GM12878 (cell line): ENCODE measurements at regions not wholly inside any gene's neighbourhood (a gene's known extent, or its start where the extent isn't known, plus 50 kb on each side); places are given as distances from the start of the nearest gene placed in this dataset.

Experiments used
- ATF3 ChIP-seq: IDR thresholded peaks from 2 replicates; pipeline ENCODE4 v1.6.1; 2011; ENCODE audit warnings: low read depth, mild to moderate bottlenecking, low read length, moderate library complexity, borderline replicate concordance; ENCODE audit errors: extremely low read depth
- CHD4 ChIP-seq: fragments of 200-600 bp; sonication (generic); IDR thresholded peaks from 2 replicates; pipeline ENCODE4 v1.6.1; 2016; ENCODE audit warnings: mild to moderate bottlenecking
- CTCF ChIP-seq, 3 experiments: IDR thresholded peaks in 2 of 3; conservative IDR thresholded peaks in 1 of 3; 2 replicates each; pipeline ENCODE4 v1.5.1; 2011; ENCODE audit warnings: low read depth in 3 of 3, low read length in 3 of 3, mild to moderate bottlenecking in 3 of 3, control low read depth in 2 of 3, moderate library complexity in 2 of 3, inconsistent platforms in 1 of 3, mixed read lengths in 1 of 3; ENCODE audit not compliant: control insufficient read depth in 2 of 3, insufficient read depth in 1 of 3; ENCODE audit errors: extremely low read depth in 1 of 3
- EP300 ChIP-seq, 2 experiments: fragments of 150-350 bp in 1 of 2; IDR thresholded peaks; 2 replicates each; pipeline ENCODE4 v1.6.1; 2011 to 2012; ENCODE audit warnings: low read depth in 2 of 2, low read length in 2 of 2, borderline replicate concordance in 1 of 2, improper control_type of control experiment in 1 of 2, inconsistent platforms in 1 of 2; ENCODE audit not compliant: control insufficient read depth in 1 of 2
- JUND ChIP-seq: IDR thresholded peaks from 2 replicates; pipeline ENCODE4 v1.6.1; 2012; ENCODE audit warnings: low read depth, mild to moderate bottlenecking, low read length, improper control_type of control experiment, moderate library complexity
- MTA3 ChIP-seq: IDR thresholded peaks from 2 replicates; pipeline ENCODE4 v1.6.1; 2012; ENCODE audit warnings: low read length, inconsistent platforms, borderline replicate concordance
- NRF1 ChIP-seq: conservative IDR thresholded peaks from 2 replicates; pipeline ENCODE4 v1.6.1; 2011; ENCODE audit warnings: mild to moderate bottlenecking, low read depth, low read length, improper control_type of control experiment
- POLR2AphosphoS5 ChIP-seq: IDR thresholded peaks from 2 replicates; pipeline ENCODE4 v1.6.1; 2011; ENCODE audit warnings: mild to moderate bottlenecking, low read length, inconsistent platforms
- SMC3 ChIP-seq: IDR thresholded peaks from 2 replicates; pipeline ENCODE4 v1.6.1; 2011; ENCODE audit warnings: low read length, improper control_type of control experiment, borderline replicate concordance
- TAF1 ChIP-seq: IDR thresholded peaks from 2 replicates; pipeline ENCODE4 v1.6.1; 2011; ENCODE audit warnings: mild to moderate bottlenecking, low read depth, low read length, borderline replicate concordance
- ZSCAN29 ChIP-seq: fragments of 450-650 bp; IDR thresholded peaks from 2 replicates; pipeline ENCODE4 v1.6.1; 2017; ENCODE audit warnings: mild to moderate bottlenecking, moderate library complexity

- no peak for TF ChIP-seq SMC3
- TF ChIP-seq TAF1 = no peak
- TF ChIP-seq MTA3 = no peak
- TF ChIP-seq CHD4 = no peak
- no peak for TF ChIP-seq NRF1
- no peak for TF ChIP-seq ZSCAN29
- TF ChIP-seq POLR2AphosphoS5 = no peak
- no peak for TF ChIP-seq ATF3
- no peak for TF ChIP-seq EP300 (IDR thresholded peaks at IDR 0.05; ENCODE audit: borderline replicate concordance in 1 of 2, control insufficient read depth in 1 of 2, low read depth in 2 of 2, low read length in 2 of 2)
- TF ChIP-seq JUND = no peak
- no peak for TF ChIP-seq CTCF (IDR thresholded peaks at IDR 0.05 in 2 of 3, conservative IDR thresholded peaks at IDR 0.05 in 1 of 3; ENCODE audit: control insufficient read depth in 2 of 3, extremely low read depth in 1 of 3, insufficient read depth in 1 of 3, low read depth in 3 of 3, low read length in 3 of 3)
Measured at GRCh38 chr17:14670861-14671260, 370.0 kb downstream of the HS3ST3B1 start.
